ENCODE measurements at regions not wholly inside any gene's neighbourhood (a gene's known extent, or its start where the extent isn't known, plus 50 kb on each side); places are given as distances from the start of the nearest gene placed in this dataset.

- Histone ChIP-seq H3K27ac (no peak overlapping the region), H3K27me3 (no peaks in the 10 kb centered on the region), H3K9me3 (no peaks in the 10 kb centered on the region), H3K4me3 (no peak overlapping the region), H3K36me3 (no peaks in the 10 kb centered on the region), H3K4me1 (no peaks in the 10 kb centered on the region)
- intact Hi-C loops (cut with DNase I) = no loop called here
- no peak for TF ChIP-seq POLR2AphosphoS5 (IDR thresholded peaks at IDR 0.05; ENCODE audit: insufficient read depth in 1 of 2, low read depth in 1 of 2)
- TF ChIP-seq POLR2A (IDR thresholded peaks at IDR 0.05) = no peak
- TF ChIP-seq, protein P1, sequence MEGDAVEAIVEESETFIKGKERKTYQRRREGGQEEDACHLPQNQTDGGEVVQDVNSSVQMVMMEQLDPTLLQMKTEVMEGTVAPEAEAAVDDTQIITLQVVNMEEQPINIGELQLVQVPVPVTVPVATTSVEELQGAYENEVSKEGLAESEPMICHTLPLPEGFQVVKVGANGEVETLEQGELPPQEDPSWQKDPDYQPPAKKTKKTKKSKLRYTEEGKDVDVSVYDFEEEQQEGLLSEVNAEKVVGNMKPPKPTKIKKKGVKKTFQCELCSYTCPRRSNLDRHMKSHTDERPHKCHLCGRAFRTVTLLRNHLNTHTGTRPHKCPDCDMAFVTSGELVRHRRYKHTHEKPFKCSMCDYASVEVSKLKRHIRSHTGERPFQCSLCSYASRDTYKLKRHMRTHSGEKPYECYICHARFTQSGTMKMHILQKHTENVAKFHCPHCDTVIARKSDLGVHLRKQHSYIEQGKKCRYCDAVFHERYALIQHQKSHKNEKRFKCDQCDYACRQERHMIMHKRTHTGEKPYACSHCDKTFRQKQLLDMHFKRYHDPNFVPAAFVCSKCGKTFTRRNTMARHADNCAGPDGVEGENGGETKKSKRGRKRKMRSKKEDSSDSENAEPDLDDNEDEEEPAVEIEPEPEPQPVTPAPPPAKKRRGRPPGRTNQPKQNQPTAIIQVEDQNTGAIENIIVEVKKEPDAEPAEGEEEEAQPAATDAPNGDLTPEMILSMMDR (IDR thresholded peaks at IDR 0.05) = no peak
- no peak for DNase-seq (ENCODE audit: extremely low spot score in 2 of 2)
Measured at GRCh38 chr7:81430150-81430549, 339.7 kb downstream of the HGF start.

GRCh38 chr7:81427461-81427860, 342.4 kb downstream of the HGF start:
- Histone ChIP-seq H3K27me3 (no peaks in the 10 kb centered on the region), H3K4me3 (no peak overlapping the region), H3K9me3 (no peaks in the 10 kb centered on the region), H3K36me3 (no peaks in the 10 kb centered on the region), H3K27ac (no peak overlapping the region), H3K4me1 (no peaks in the 10 kb centered on the region)
- no peak for DNase-seq (ENCODE audit: extremely low spot score in 2 of 2)
- intact Hi-C loops (cut with DNase I) = no loop called here
- TF ChIP-seq, protein P1 (IDR thresholded peaks at IDR 0.05) = no peak

DNA sequence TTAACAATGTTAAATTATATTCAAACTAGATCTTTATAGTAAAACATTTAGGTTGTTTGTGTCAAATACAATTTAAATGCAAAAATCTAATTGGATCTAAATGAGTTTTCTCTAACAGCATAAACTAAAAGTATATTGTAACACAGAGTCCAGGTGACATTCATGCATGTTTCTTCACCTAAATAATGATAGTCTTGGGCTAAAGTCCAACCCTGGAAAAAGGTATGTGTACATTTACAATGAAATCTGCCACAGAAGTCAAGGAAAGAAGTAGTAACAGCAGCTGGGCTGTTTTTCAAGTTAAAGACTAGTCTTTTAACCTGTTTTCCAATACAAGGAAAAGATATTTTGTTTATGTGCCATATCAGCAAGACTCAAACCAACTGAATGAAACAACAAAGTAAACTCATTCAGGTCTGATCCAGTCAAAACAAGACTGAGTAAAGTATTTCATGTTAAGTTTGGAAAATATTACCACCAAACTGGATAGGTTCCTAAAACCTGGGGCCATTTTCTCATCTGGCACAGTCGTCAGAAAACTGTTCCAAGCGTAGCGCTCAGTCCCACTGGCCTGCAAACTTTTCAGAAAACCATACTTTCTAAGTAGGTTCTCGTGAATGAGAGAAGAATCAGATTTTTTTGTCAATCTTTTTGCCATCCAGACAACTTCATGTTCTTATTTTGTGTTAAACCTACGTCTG, 349.2 kb downstream of the HGF start:
- no peak overlapping the region for H3K27ac ChIP-seq
- no peak for DNase-seq (ENCODE audit: extremely low spot score in 2 of 2)
- H3K4me3 ChIP-seq = no peak overlapping the region
- intact Hi-C loops (cut with DNase I) = no loop called here
- no peaks in the 10 kb centered on the region for H3K4me1 ChIP-seq
- no peaks in the 10 kb centered on the region for H3K9me3 ChIP-seq
- TF ChIP-seq, protein P1 (IDR thresholded peaks at IDR 0.05) = no peak
- no peak for TF ChIP-seq POLR2AphosphoS5 (IDR thresholded peaks at IDR 0.05; ENCODE audit: insufficient read depth in 1 of 2, low read depth in 1 of 2)
- no peak for TF ChIP-seq POLR2A (IDR thresholded peaks at IDR 0.05)
- H3K27me3 ChIP-seq = no peaks in the 10 kb centered on the region
- H3K36me3 ChIP-seq = no peaks in the 10 kb centered on the region

- Histone ChIP-seq H3K27ac (no peak overlapping the region), H3K36me3 (no peaks in the 10 kb centered on the region), H3K27me3 (no peaks in the 10 kb centered on the region), H3K4me1 (no peaks in the 10 kb centered on the region), H3K4me3 (no peak overlapping the region), H3K9me3 (no peaks in the 10 kb centered on the region)
- intact Hi-C loops (cut with DNase I) = no loop called here
- TF ChIP-seq, protein P1 (IDR thresholded peaks at IDR 0.05) = no peak
- TF ChIP-seq POLR2A (IDR thresholded peaks at IDR 0.05) = no peak
- TF ChIP-seq POLR2AphosphoS5 (IDR thresholded peaks at IDR 0.05; ENCODE audit: insufficient read depth in 1 of 2, low read depth in 1 of 2) = no peak
- no peak for DNase-seq (ENCODE audit: extremely low spot score in 2 of 2)
Measured at GRCh38 chr7:81419731-81420130, 350.1 kb downstream of the HGF start.

DNA sequence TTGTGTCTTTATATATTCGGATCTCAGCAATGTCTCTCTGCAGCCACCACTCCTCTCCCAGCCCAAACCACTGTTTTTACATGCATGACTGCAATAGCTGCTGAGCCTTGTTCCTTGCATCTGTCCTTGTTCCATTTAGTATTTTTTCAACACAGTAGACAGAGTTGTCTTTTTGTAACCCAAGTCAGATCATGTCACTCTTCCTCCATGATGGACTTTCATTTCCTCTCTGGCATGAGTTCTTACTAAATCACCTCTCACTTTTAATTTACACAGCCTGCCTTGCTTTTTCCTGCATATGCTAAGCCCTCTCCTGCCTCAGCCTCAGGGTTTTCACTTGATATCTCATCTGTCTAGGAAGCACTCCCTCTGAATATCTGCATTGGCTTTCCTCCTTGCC, 353.2 kb downstream of the HGF start:
- H3K4me1 ChIP-seq = no peaks in the 10 kb centered on the region
- no peak overlapping the region for H3K4me3 ChIP-seq
- no peaks in the 10 kb centered on the region for H3K27me3 ChIP-seq
- no peaks in the 10 kb centered on the region for H3K36me3 ChIP-seq
- DNase-seq (ENCODE audit: extremely low spot score in 2 of 2) = no peak
- H3K9me3 ChIP-seq = no peaks in the 10 kb centered on the region
- TF ChIP-seq POLR2A (IDR thresholded peaks at IDR 0.05) (no peak), POLR2AphosphoS5 (IDR thresholded peaks at IDR 0.05; ENCODE audit: insufficient read depth in 1 of 2, low read depth in 1 of 2) (no peak)
- TF ChIP-seq, protein P1 (IDR thresholded peaks at IDR 0.05) = no peak
- intact Hi-C loops (cut with DNase I) = no loop called here
- no peak overlapping the region for H3K27ac ChIP-seq
